ENCODE measurements at regions not wholly inside any gene's neighbourhood (a gene's known extent, or its start where the extent isn't known, plus 50 kb on each side); places are given as distances from the start of the nearest gene placed in this dataset.

DNA sequence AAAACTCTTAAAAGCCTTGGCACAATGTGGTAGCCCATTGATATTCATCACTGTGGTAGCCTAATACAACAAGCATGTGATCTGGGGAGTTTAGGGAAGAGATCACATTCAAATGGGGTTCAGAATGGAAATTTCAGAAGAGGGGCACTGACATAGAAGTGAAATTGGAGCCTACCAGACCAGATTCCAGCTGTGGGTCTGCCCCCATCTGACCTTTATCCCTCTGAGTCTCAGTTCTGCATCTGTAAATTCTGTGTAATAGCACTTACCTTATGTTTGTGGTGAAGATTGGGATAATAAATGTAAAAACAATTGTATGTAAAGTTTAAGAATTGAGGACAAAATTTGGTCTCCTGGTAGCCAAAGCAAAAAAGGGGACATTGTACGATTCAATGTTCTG, 320.4 kb upstream of the BOD1L1 start:
- TF ChIP-seq POLR2A (IDR thresholded peaks at IDR 0.05): no peak
- TF ChIP-seq, protein P1, sequence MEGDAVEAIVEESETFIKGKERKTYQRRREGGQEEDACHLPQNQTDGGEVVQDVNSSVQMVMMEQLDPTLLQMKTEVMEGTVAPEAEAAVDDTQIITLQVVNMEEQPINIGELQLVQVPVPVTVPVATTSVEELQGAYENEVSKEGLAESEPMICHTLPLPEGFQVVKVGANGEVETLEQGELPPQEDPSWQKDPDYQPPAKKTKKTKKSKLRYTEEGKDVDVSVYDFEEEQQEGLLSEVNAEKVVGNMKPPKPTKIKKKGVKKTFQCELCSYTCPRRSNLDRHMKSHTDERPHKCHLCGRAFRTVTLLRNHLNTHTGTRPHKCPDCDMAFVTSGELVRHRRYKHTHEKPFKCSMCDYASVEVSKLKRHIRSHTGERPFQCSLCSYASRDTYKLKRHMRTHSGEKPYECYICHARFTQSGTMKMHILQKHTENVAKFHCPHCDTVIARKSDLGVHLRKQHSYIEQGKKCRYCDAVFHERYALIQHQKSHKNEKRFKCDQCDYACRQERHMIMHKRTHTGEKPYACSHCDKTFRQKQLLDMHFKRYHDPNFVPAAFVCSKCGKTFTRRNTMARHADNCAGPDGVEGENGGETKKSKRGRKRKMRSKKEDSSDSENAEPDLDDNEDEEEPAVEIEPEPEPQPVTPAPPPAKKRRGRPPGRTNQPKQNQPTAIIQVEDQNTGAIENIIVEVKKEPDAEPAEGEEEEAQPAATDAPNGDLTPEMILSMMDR (IDR thresholded peaks at IDR 0.05): no peak
